ENCODE measurements at regions not wholly inside any gene's neighbourhood (a gene's known extent, or its start where the extent isn't known, plus 50 kb on each side); places are given as distances from the start of the nearest gene placed in this dataset.

DNA sequence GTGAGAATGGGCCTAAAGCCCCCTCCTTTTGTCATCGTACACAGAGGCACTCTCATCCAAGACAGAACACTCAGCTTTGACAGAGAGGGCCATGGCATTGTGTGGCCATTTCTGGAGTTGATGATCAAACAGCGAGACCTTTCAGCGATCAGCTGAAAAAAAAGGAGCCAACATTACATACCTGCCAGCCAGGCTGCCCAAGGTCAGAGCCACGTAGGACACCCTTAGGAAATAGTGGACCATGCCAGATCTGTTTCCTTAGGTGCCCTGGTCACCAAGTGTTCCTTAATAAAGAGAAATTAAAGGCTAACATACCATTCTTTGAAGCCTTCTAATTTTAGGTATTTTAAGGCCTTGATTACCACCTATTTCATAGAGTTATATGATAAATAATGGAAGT lies 105.5 kb upstream of the PRLR start:
- Mint-ChIP-seq H3K27ac (no peak overlapping the region), H3K9me3 (ENCODE audit: low read depth) (no peaks in the 10 kb centered on the region), H3K27me3 (peaks cover 9% of the 10 kb centered on the region), H3K36me3 (ENCODE audit: low read depth) (no peaks in the 10 kb centered on the region), H3K4me3 (no peak overlapping the region), H3K4me1 (no peaks in the 10 kb centered on the region)
- ATAC-seq (no peak), DNase-seq (no peak)
- ChIA-PET POLR2A (no interaction called here), CTCF (no interaction called here)
- intact Hi-C loops (cut with DNase I, micrococcal nuclease), result no loop called here

DNA sequence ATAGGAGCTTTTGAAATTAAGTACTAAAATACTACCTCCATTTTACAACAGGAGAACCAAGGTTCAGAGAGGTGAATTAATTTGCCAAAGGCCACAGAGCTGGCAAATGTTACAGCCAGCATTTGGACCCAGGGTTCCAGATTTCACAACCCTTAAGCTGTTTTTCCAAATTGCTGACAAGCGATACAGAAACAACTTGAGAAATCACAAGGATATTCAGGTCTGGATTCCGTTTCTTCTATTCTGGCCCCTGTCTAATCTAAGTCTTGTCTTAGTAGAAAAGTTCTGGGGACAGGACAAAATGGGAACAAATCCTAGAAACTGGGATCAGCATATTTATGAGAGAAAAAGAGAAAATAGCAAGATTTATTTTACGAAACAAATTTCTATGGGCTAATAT lies 103.1 kb upstream of the PRLR start:
- CTCF ChIA-PET, result no interaction called here

DNA sequence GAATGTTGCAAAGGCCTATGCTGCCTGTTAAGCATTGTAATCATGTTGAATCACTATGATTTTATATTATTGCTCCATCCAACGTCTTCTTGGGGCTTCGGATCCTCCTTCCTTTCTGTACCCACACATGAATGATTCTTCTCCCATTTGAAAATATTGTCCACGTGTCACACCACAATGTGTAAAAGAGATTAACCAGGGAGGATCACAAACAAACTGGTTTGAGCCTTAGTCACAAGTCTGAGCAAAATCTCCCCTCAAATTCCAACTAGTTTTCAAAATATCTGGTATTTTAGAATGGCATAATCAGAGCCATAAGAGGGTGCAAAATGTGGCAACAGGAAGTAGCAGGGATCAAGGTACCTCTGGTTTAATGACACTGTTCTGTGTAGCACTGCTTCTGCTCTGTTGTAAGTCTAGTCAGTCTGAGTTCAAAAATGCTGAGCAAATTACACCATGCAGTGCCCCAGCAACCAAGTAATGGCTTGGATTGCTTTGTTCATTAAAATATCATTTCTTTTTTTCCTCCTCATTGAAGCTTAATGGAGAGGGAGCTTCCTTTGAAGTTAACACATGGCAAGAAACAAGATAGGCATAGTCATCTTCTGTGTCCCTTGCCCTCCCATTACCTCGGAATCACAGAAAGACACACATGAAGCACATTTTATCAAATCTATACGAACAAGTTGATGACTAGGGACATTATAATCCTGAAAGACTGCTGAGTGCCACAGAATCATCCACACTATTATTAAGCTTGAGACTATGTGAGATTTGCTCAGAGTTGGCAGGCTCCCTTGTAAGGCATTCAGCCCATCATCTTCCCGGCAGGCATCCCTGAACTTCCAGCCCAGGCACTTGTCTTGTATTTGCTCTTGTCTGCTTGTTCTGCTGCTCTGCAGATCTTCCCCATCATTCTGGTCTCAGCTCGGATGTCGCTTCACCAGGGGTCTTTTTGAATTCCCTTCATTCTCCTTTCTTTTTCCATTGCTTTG lies 102.0 kb upstream of the PRLR start:
- ChIA-PET CTCF (interaction anchor here (0.5 kb wide), 1 partner anchor 1375 kb away, joined by 3 read pairs; no protein-coding TSS in a partner anchor), POLR2A (interaction anchor here (0.6 kb wide), 1 partner anchor 83 kb away, joined by 3 read pairs; no protein-coding TSS in a partner anchor)
- ATAC-seq, result no peak
- Mint-ChIP-seq H3K4me3 (no peak overlapping the region), H3K4me1 (no peaks in the 10 kb centered on the region), H3K36me3 (ENCODE audit: low read depth) (no peaks in the 10 kb centered on the region), H3K27me3 (peaks cover 18% of the 10 kb centered on the region), H3K27ac (no peak overlapping the region), H3K9me3 (ENCODE audit: low read depth) (peaks cover 5% of the 10 kb centered on the region)
- DNase-seq, result no peak
- intact Hi-C loops (cut with DNase I, micrococcal nuclease), result no loop called here

More for the DNA sequence above, 103.1 kb upstream of the PRLR start:
- Mint-ChIP-seq H3K9me3 (ENCODE audit: low read depth) (peaks cover 4% of the 10 kb centered on the region), H3K27me3 (peaks cover 13% of the 10 kb centered on the region), H3K36me3 (ENCODE audit: low read depth) (no peaks in the 10 kb centered on the region), H3K4me1 (no peaks in the 10 kb centered on the region), H3K4me3 (no peak overlapping the region), H3K27ac (no peak overlapping the region)
- no peak for DNase-seq
- no peak for ATAC-seq
- intact Hi-C loops (cut with DNase I, micrococcal nuclease), result no loop called here
- POLR2A ChIA-PET, result no interaction called here

DNA sequence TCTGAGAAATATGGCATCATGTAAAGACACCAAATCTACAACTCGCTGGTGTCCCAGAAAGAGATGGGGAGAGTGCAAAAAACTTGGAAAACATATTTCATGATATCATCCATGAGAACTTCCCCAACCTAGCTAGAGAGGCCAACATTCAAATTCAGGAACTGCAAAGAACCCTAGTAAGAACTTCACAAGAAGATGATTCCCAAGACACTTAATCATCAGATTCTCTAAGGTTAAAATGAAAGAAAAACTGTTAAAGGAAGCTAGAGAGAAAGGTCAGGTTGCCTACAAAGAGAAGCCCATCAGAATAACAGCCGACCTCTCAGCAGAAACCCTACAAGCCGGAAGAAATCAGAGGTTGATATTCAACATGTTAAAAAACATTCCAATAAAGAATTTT lies 95.5 kb upstream of the PRLR start:
- ChIA-PET POLR2A (interaction anchor here (0.8 kb wide), 1 partner anchor 13 kb away, joined by 3 read pairs; no protein-coding TSS in a partner anchor), CTCF (interaction anchor here (0.7 kb wide), 1 partner anchor 9 kb away, joined by 3 read pairs; no protein-coding TSS in a partner anchor)
- intact Hi-C loops (cut with DNase I, micrococcal nuclease), result no loop called here
- DNase-seq, result no peak
- peaks cover 43% of the 10 kb centered on the region for H3K27me3 Mint-ChIP-seq
- no peak for ATAC-seq
- no peaks in the 10 kb centered on the region for H3K36me3 Mint-ChIP-seq (ENCODE audit: low read depth)
- no peaks in the 10 kb centered on the region for H3K4me1 Mint-ChIP-seq
- peaks cover 8% of the 10 kb centered on the region for H3K9me3 Mint-ChIP-seq (ENCODE audit: low read depth)
- no peak overlapping the region for H3K27ac Mint-ChIP-seq
- no peak overlapping the region for H3K4me3 Mint-ChIP-seq

DNA sequence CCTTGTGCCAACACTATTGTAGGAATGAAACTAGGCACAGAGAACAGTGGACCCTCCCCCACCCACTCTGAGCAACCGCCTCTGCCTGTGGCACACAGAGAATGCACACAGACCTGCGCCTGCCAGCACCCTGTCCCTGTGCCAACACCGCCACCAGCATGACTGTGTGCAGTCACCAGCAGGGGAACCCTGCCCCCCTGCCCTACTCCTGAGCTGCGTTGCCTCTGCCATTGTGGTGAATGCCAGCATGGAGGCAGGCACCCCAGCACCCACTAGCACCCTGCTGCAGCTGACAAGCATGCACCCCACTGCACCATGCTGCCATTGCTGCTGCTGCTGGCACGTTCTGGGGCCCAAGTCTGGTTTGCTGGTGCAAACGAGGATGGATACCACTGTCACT lies 94.4 kb upstream of the PRLR start:
- H3K9me3 Mint-ChIP-seq (ENCODE audit: low read depth), result peaks cover 8% of the 10 kb centered on the region
- peaks cover 38% of the 10 kb centered on the region for H3K27me3 Mint-ChIP-seq
- H3K27ac Mint-ChIP-seq, result no peak overlapping the region
- intact Hi-C loops (cut with DNase I, micrococcal nuclease), result loop anchor here in 1 of 2 experiments (5.0 kb wide), 1 partner anchor 603 kb away; no protein-coding TSS in a partner anchor
- peaks cover 9% of the 10 kb centered on the region for H3K4me1 Mint-ChIP-seq
- no peaks in the 10 kb centered on the region for H3K36me3 Mint-ChIP-seq (ENCODE audit: low read depth)
- no peak for ATAC-seq
- ChIA-PET CTCF (no interaction called here), POLR2A (no interaction called here)
- H3K4me3 Mint-ChIP-seq, result no peak overlapping the region
- DNase-seq, result no peak

DNA sequence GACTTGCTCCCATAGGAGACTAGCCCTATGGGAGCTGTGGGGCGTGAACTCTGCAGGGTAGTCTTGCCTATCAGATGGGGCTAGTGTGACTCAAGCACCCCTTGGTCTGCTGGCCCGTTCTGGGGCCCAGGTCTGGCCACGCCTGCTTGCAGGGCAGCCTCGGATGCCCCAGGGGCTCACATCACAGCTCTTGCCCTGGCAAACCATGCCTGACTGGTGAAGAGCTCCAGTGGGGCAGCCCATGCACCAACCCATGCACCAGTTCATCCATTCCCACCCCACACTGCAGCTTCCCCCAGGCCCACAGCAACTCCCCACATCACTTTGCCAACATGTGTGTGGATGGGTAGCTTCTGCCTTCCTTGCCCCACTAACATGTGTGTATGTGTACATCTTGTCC lies 93.9 kb upstream of the PRLR start:
- ChIA-PET POLR2A (no interaction called here), CTCF (no interaction called here)
- Mint-ChIP-seq H3K36me3 (ENCODE audit: low read depth) (no peaks in the 10 kb centered on the region), H3K4me3 (no peak overlapping the region), H3K4me1 (peaks cover 13% of the 10 kb centered on the region), H3K9me3 (ENCODE audit: low read depth) (peaks cover 7% of the 10 kb centered on the region), H3K27ac (no peak overlapping the region), H3K27me3 (peaks cover 37% of the 10 kb centered on the region)
- DNase-seq (no peak), ATAC-seq (no peak)
- intact Hi-C loops (cut with DNase I, micrococcal nuclease), result loop anchor here in 1 of 2 experiments (5.0 kb wide), 1 partner anchor 603 kb away; no protein-coding TSS in a partner anchor

DNA sequence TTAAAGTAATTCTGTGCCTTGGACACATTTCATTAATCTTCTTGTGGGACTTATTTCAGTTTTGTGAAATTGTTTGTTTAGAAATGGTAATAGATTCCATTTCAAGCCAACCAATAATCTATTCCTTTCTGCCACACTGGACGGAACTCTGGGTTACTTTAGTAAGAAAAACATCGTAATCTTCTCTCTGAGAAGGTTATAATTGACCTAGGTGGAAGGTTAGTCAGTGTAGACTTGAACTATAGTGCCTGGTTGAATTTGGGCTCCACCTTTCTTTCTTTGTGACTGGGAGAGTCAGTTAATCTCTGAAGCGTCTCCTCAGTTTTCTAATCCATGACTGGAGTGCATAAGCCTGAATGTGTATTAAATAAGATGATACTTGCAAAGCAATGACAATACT lies 89.7 kb upstream of the PRLR start:
- intact Hi-C loops (cut with DNase I, micrococcal nuclease), result loop anchor here in 1 of 2 experiments (5.0 kb wide), 1 partner anchor 607 kb away; no protein-coding TSS in a partner anchor
- CTCF ChIA-PET, result interaction anchor here (1.0 kb wide), 1 partner anchor 556 kb away, joined by 3 read pairs; no protein-coding TSS in a partner anchor
- peaks cover 3% of the 10 kb centered on the region for H3K9me3 Mint-ChIP-seq (ENCODE audit: low read depth)
- H3K27ac Mint-ChIP-seq, result peak overlapping the region; percentile 69
- no peak overlapping the region for H3K4me3 Mint-ChIP-seq
- H3K27me3 Mint-ChIP-seq, result peaks cover 20% of the 10 kb centered on the region
- no peak for DNase-seq
- H3K4me1 Mint-ChIP-seq, result peaks cover 30% of the 10 kb centered on the region
- H3K36me3 Mint-ChIP-seq (ENCODE audit: low read depth), result no peaks in the 10 kb centered on the region
- ATAC-seq, result peak; percentile 53
- POLR2A ChIA-PET, result no interaction called here

DNA sequence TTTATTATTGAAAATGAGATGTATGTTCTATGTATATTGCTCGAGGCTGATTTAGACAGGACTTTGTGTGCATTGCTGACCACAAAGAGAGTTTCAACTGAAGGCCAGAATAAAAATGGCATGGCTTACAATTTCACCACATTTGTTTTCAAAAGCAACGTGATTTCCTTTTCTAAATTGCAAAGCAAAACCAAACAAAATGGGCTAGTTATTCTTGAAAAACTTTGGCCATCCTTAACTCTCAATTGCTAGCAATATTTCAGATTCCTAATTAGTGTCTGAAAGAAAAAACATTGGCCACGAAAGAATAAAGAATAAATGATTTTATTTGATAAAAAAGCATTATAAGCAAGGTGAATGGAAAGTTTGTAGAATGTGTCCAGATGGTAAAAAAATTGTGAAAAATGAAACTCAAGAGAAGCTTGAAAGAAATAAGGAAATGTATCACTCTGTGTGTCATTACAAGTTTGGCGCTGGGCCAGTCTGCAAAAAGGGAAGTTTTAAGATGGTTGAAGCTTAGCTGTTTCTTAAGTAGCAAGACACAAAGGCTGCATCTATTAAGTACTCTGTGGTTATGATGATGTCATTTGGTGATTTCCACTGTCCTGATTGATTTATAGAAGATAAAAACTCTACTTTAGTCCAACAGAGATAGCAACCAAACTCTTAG lies 89.2 kb upstream of the PRLR start:
- peaks cover 14% of the 10 kb centered on the region for H3K27me3 Mint-ChIP-seq
- ATAC-seq (peak; percentile 91), DNase-seq (peak; percentile 92)
- intact Hi-C loops (cut with DNase I, micrococcal nuclease), result loop anchor here (1.0 to 10.0 kb wide), 7 partner anchors 189 to 923 kb away; no protein-coding TSS in a partner anchor
- H3K4me3 Mint-ChIP-seq, result no peak overlapping the region
- H3K27ac Mint-ChIP-seq, result no peak overlapping the region
- H3K9me3 Mint-ChIP-seq (ENCODE audit: low read depth), result peaks cover 3% of the 10 kb centered on the region
- CTCF ChIA-PET, result no interaction called here
- POLR2A ChIA-PET, result no interaction called here
- H3K4me1 Mint-ChIP-seq, result peaks cover 30% of the 10 kb centered on the region
- H3K36me3 Mint-ChIP-seq (ENCODE audit: low read depth), result no peaks in the 10 kb centered on the region

DNA sequence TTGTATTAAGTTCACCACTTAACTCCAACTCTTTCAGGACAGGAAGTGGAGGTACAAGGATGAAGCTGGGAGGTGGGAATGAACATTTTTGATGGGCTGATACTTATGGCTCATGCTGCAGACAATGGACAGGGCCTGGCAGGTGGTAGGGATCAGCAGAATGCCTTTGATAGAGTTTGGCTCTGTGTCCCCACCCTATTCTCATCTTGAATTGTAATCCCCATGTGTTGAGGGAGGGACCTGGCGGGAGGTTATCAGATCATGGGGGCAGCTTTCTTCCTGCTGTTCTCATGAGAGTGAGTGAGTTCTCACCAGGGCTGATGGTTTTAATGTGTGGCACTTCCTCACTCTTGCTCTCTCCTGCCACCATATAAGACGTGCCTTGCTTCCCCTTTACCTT lies 87.3 kb upstream of the PRLR start:
- Mint-ChIP-seq H3K4me3 (no peak overlapping the region), H3K9me3 (ENCODE audit: low read depth) (peaks cover 3% of the 10 kb centered on the region), H3K4me1 (peaks cover 30% of the 10 kb centered on the region), H3K36me3 (ENCODE audit: low read depth) (no peaks in the 10 kb centered on the region), H3K27ac (no peak overlapping the region), H3K27me3 (peaks cover 15% of the 10 kb centered on the region)
- ATAC-seq (no peak), DNase-seq (no peak)
- intact Hi-C loops (cut with DNase I, micrococcal nuclease), result loop anchor here in 1 of 2 experiments (10.0 kb wide), 1 partner anchor 607 kb away; no protein-coding TSS in a partner anchor
- ChIA-PET CTCF (no interaction called here), POLR2A (no interaction called here)

DNA sequence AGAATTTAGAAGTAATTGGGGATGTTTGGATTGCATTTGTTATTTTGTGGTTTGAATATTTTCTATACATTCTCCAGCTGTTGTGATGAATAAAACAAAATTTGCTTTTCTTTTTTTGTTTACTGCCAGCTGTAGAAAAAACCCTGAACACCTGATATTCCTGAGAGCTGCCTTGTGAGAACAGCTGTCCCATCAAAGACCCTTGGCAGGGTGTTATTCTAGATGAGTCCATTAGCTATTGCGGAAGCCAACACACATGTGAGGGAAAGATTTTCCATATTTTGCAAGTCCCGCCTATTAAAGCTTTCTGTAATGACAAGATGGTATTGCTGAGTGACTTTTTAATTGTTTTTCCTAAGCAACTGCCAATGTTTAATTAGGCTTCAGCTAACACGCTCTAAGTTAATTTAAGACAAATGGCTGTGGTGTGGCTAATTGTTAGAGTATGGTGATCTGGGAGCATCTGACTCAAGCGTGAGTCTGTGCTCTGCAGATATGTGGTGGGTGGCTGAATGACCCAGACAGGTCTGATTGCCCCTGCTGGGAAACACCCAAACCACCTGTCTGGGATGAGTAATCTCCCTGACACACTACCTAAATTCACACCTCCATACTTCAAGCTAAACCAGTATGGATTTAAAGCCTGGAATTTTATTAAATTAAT lies 86.5 kb upstream of the PRLR start:
- peaks cover 17% of the 10 kb centered on the region for H3K27me3 Mint-ChIP-seq
- ChIA-PET CTCF (interaction anchor here (1.3 kb wide), 1 partner anchor 9 kb away, joined by 3 read pairs; no protein-coding TSS in a partner anchor), POLR2A (no interaction called here)
- ATAC-seq, result peak; percentile 47
- no peak overlapping the region for H3K4me3 Mint-ChIP-seq
- peaks cover 3% of the 10 kb centered on the region for H3K9me3 Mint-ChIP-seq (ENCODE audit: low read depth)
- no peaks in the 10 kb centered on the region for H3K36me3 Mint-ChIP-seq (ENCODE audit: low read depth)
- DNase-seq, result peak; percentile 56
- intact Hi-C loops (cut with DNase I, micrococcal nuclease), result loop anchor here in 1 of 2 experiments (10.0 kb wide), 1 partner anchor 608 kb away; no protein-coding TSS in a partner anchor
- H3K4me1 Mint-ChIP-seq, result peaks cover 30% of the 10 kb centered on the region
- H3K27ac Mint-ChIP-seq, result no peak overlapping the region

DNA sequence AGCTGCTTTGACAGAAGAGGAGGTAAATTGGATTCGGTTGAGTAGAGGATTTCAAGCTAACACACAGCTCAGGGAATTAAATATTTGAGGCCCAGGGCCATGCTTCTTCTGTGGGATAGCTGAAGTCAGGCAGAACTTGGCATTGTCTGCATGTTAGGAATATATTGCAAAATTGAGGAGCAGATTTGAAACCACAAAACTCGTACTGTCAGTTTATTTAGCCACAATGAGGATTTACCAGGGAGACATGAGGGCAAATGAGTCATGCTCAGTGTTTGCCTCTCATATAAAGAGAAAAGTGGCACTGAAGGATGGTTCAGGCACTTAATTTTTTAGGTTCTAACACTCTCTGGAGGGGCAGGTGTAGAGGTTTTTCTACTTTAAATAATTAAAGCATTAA lies 83.0 kb upstream of the PRLR start:
- DNase-seq (no peak), ATAC-seq (no peak)
- Mint-ChIP-seq H3K27ac (no peak overlapping the region), H3K4me3 (no peak overlapping the region), H3K9me3 (ENCODE audit: low read depth) (peaks cover 3% of the 10 kb centered on the region), H3K27me3 (peaks cover 23% of the 10 kb centered on the region), H3K4me1 (peaks cover 16% of the 10 kb centered on the region), H3K36me3 (ENCODE audit: low read depth) (no peaks in the 10 kb centered on the region)
- POLR2A ChIA-PET, result no interaction called here
- CTCF ChIA-PET, result no interaction called here
- intact Hi-C loops (cut with DNase I, micrococcal nuclease), result loop anchor here in 1 of 2 experiments (10.0 kb wide), 1 partner anchor 612 kb away; no protein-coding TSS in a partner anchor
